Activated T-cell treated with anti-CD3 and anti-CD28 coated beads, Interleukin-2, amount 50 U/mL, for 24 hours (primary cell): ENCODE measurements at regions not wholly inside any gene's neighbourhood (a gene's known extent, or its start where the extent isn't known, plus 50 kb on each side); places are given as distances from the start of the nearest gene placed in this dataset.
A peak's percentile ranks its signal among the peaks of the same experiment; 100 is the strongest.

Source experiments
- DNase-seq: peaks from one replicate; pipeline ENCODE4 v3.0.0-alpha.2; 2020
- H3K27ac Mint-ChIP-seq: 2 replicates; pipeline ENCODE4 v1.8.0; 2020; ENCODE audit warnings: mild to moderate bottlenecking, mixed read lengths
- H3K27me3 Mint-ChIP-seq: 2 replicates; pipeline ENCODE4 v1.8.0; 2020; ENCODE audit warnings: mixed read lengths
- H3K36me3 Mint-ChIP-seq: 2 replicates; pipeline ENCODE4 v1.8.0; 2020; ENCODE audit warnings: low read depth, mixed read lengths
- H3K4me1 Mint-ChIP-seq: 2 replicates; pipeline ENCODE4 v1.8.0; 2020; ENCODE audit warnings: low read depth, mixed read lengths
- H3K4me3 Mint-ChIP-seq: 2 replicates; pipeline ENCODE4 v1.8.0; 2020; ENCODE audit warnings: mild to moderate bottlenecking, moderate library complexity, mixed read lengths
- H3K9me3 Mint-ChIP-seq: 2 replicates; pipeline ENCODE4 v1.8.0; 2020; ENCODE audit warnings: mixed read lengths

DNA sequence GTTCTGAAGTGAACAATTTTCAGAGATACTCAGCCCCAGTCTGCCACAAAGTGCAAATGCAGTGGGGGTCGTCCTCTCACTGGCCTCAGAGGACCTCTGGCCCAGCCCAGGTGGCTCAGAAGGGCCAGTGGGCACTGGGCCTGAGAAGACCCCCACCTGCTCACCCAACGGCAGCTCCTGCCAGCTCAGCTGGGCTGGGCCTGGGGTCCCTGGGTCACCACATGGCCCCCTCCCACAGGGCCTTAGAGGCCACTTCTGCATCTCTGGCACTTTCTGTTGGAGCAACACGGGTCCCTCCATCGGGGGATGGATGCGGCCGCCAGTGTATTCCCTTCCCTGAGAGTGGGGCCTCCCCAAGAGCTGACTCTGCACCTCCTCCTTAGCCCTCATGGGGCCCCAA, 262.7 kb upstream of the KCNH8 start:
- no peak overlapping the region for H3K4me3 Mint-ChIP-seq
- H3K9me3 Mint-ChIP-seq, result no peaks in the 10 kb centered on the region
- no peak for DNase-seq
- H3K27me3 Mint-ChIP-seq, result peaks cover 25% of the 10 kb centered on the region
- no peak overlapping the region for H3K27ac Mint-ChIP-seq
- no peaks in the 10 kb centered on the region for H3K36me3 Mint-ChIP-seq
- H3K4me1 Mint-ChIP-seq, result peaks cover 4% of the 10 kb centered on the region

DNA sequence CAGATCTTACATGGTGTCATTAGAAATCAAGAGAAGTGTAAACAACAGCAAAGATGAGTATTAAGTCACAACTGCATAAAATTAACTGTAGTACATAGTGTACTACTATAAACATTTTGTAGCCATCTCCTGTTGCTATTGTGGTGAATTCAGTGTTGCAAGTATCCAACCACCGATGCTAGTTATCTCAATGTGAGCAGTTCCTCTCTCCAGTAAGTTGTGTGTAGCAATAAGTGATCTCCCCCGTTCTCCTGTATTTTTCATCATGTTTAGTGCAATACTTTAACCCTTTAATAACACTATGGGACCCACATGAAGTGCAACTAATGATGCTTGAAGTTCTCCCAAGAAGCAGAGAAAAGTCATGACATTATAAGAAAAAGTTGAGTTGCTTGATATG, 264.7 kb upstream of the KCNH8 start:
- Mint-ChIP-seq H3K9me3 (no peaks in the 10 kb centered on the region), H3K36me3 (no peaks in the 10 kb centered on the region), H3K4me3 (no peak overlapping the region), H3K4me1 (peaks cover 4% of the 10 kb centered on the region), H3K27me3 (peaks cover 13% of the 10 kb centered on the region), H3K27ac (no peak overlapping the region)
- no peak for DNase-seq

DNA sequence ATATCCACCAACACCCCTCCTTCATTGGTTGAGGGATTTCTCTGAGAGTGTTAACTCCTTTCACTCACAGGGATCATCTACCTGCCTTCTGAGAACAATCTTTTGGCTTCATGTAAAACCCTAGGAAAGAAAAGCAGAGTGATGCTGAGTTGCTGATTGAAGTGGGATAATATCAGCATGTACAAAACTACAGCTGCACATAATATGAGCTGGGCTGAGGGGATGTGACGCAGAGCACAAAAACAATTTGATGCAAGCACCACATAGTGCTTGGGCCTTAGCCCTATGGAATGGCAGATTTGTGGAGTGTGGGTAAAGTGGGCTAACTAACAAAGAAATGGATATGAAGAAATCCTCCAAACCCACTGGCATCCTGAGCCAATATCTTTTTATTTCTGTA, 267.6 kb upstream of the KCNH8 start:
- Mint-ChIP-seq H3K9me3 (no peaks in the 10 kb centered on the region), H3K4me3 (no peak overlapping the region), H3K27me3 (peaks cover 4% of the 10 kb centered on the region), H3K4me1 (peaks cover 7% of the 10 kb centered on the region), H3K36me3 (no peaks in the 10 kb centered on the region), H3K27ac (no peak overlapping the region)
- DNase-seq, result no peak

DNA sequence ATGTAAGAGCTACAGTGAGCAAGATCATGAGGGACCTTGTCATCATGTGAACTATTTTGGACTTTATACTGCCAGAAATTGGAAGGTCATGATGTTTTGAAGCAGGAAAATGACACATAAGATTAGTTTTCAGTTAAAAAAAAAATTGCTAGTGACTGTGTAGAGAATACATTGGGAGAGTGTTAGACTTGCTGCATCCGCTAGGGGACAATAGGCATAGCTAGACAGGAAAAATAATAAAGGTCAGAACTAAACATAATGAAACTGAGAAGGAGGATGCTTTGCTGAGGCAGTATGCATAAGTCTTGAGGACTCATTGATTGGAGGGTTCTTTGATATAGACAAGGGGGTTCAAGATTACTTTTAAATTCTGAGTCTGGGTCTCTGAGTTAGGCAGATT, 275.8 kb upstream of the KCNH8 start:
- no peak for DNase-seq
- no peak overlapping the region for H3K4me3 Mint-ChIP-seq
- H3K4me1 Mint-ChIP-seq, result peaks cover 68% of the 10 kb centered on the region
- peak overlapping the region; percentile 2 for H3K27ac Mint-ChIP-seq
- H3K36me3 Mint-ChIP-seq, result peaks cover 2% of the 10 kb centered on the region
- peaks cover 8% of the 10 kb centered on the region for H3K9me3 Mint-ChIP-seq
- H3K27me3 Mint-ChIP-seq, result no peaks in the 10 kb centered on the region

DNA sequence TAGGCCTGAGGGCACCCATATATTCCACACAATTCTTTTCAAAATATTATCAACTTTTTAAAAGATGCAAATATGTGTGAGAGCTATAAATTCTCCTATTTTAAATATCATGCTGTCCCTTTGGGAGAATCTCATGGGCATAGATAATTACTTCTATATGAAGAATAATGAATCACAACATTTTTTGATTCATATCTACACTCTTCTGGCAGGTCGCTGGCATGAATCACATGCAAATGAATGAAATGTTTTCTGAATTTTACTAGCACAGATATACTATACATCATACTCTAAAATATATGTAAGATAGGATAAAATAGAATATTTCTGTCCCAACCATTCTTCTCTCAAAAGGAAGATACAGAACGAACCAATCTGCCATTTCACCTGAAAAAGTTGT, 277.7 kb upstream of the KCNH8 start:
- Mint-ChIP-seq H3K36me3 (peaks cover 2% of the 10 kb centered on the region), H3K9me3 (peaks cover 8% of the 10 kb centered on the region), H3K4me1 (peaks cover 71% of the 10 kb centered on the region), H3K27ac (peak overlapping the region; percentile 98), H3K27me3 (no peaks in the 10 kb centered on the region), H3K4me3 (peak overlapping the region; percentile 59)
- no peak for DNase-seq

DNA sequence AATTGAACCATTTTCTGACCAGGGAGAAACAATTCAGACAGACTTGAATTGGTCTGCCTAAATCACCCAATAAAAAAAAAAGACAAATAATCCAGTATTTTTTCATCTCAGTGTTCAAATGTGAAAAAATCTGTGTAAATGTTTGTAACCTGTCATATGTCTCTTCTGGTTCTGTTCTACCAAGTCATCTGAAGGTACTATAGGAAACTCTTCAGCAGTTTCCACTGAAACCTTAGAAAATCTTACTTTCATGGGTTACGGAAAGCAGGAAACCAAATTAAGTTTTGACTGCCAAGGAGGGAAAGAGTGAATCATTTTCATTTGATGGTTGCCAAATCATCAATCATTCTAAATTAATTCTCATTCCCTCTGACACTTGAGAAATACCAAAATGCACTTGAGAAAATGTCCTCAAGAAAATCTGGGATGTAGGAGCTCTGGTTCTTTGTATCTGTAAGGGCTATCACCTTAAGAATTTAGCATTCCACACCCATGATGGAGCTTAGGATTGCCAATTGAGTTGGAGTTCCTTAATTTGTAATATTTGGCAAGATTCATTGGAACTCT, 278.2 kb upstream of the KCNH8 start:
- Mint-ChIP-seq H3K9me3 (peaks cover 8% of the 10 kb centered on the region), H3K4me1 (peaks cover 75% of the 10 kb centered on the region), H3K4me3 (peak overlapping the region; percentile 59), H3K36me3 (peaks cover 2% of the 10 kb centered on the region), H3K27ac (peak overlapping the region; percentile 98), H3K27me3 (no peaks in the 10 kb centered on the region)
- no peak for DNase-seq

DNA sequence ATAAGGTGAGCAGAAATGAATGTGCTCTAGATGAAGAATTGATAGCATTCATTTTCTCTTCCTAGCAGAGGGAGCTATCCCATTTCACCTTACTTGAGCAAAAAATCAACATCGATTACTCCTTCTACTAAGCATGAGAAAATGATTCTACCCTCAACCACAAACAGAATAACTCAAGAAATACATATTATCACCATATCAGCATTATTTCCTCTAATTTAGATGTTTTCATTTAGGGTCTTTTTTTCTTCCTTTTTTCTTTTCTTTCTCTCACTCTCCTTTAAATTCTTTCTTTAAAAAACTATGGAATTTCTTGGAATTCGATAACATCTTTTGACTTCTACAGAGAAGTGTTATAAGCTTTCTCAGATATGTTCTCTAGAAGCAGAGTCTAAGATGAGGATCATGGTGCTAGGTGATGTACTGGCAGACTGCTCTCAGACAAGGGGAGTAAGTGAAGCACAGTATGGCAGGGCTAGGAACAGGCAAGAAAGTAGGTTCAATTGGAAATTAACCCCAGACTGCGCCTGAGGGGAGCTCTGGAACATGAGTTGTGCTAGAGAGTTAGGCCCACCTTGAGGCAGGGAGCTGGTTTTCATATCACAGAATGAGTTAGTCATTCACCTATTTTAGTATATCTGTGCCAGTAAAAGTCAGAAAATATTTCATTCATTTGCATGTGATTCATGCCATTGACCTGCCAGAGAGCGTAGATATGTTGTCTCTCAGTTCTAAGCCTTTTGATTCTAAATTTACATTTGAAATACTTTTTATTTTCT, 279.2 kb upstream of the KCNH8 start:
- Mint-ChIP-seq H3K27ac (peak overlapping the region; percentile 98), H3K4me3 (peak overlapping the region; percentile 59)
- peak; percentile 54 for DNase-seq

DNA sequence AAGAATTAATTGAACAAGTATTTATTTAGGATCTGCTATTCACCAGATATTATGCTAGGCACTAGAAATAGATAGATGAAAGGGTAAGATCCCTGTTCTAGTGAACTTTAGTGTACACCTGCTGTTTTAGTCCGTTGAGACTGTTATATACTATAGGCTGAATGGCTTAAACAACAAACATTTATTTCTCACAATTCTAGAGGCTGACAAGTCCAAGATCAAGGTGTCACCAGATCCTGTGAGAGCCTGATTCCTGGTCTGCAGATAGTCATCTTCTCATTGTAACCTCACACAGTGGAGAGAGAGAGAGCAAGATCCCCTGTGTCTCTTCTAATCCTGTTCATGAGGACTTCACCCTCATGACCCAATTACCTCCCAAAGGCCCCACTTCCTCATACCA, 281.4 kb upstream of the KCNH8 start:
- H3K36me3 Mint-ChIP-seq, result peaks cover 2% of the 10 kb centered on the region
- DNase-seq, result no peak
- H3K9me3 Mint-ChIP-seq, result peaks cover 4% of the 10 kb centered on the region
- H3K27me3 Mint-ChIP-seq, result no peaks in the 10 kb centered on the region
- H3K27ac Mint-ChIP-seq, result no peak overlapping the region
- H3K4me3 Mint-ChIP-seq, result no peak overlapping the region
- peaks cover 56% of the 10 kb centered on the region for H3K4me1 Mint-ChIP-seq

More for the DNA sequence above, 279.2 kb upstream of the KCNH8 start:
- Mint-ChIP-seq H3K4me1 (peaks cover 68% of the 10 kb centered on the region), H3K36me3 (peaks cover 2% of the 10 kb centered on the region), H3K27me3 (no peaks in the 10 kb centered on the region), H3K9me3 (peaks cover 8% of the 10 kb centered on the region)

DNA sequence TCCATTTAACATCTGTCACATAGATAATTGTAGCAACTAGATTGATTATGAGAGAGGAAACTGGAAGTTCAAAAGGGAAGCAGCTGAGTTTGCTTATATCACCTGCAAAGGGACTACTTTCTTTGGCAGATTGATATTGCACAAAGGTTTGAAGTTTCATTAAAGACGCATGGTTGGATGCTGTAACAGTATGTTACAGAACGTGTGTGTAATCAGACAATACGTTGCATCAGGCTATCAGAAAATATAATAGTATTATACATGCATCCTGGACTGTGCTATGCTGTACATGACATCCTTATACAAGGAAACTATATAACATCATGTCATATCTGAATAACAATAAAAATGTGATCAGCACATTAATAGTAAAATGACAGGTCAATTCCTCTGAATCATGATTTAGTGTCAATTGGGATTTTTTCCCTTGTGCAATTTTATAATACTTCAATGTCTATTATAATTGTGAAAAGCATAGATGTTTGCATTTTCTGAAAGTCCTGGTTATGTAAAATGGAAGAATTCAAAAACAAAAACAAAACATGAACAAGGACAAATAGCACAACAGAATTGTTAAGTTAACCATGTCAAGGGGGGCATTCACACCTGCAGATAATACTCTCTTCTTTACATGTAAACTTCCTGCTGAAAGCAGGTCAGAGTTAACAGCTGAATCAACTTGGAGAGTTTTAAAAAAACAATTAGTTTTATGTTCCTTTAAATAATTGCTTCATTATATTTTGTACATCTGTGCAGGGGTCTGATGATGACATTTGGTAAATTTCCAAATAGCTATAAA, 283.2 kb upstream of the KCNH8 start:
- no peak overlapping the region for H3K27ac Mint-ChIP-seq
- H3K36me3 Mint-ChIP-seq, result no peaks in the 10 kb centered on the region
- H3K4me3 Mint-ChIP-seq, result no peak overlapping the region
- H3K27me3 Mint-ChIP-seq, result no peaks in the 10 kb centered on the region
- no peaks in the 10 kb centered on the region for H3K9me3 Mint-ChIP-seq
- H3K4me1 Mint-ChIP-seq, result peaks cover 40% of the 10 kb centered on the region
- DNase-seq, result no peak

DNA sequence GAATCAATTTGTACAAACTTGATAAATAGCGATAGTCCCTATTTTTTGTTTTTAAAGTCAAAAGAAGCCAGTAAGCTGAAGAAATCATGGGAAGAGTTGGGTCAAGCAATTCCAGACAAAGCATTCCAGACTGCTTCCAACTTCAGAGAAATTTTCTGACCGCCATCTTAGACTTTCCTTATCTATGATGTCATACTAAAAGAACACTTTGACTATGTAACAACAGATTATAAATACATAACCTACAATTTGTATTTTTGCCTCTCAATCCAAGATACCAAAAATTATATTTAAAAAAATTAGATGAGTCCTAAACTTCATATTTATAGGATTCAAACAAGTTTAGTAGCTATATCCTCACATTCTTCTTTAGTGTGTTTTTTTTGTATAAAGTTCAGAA, 286.2 kb upstream of the KCNH8 start:
- Mint-ChIP-seq H3K9me3 (no peaks in the 10 kb centered on the region), H3K27me3 (peaks cover 1% of the 10 kb centered on the region), H3K4me1 (peaks cover 16% of the 10 kb centered on the region), H3K27ac (no peak overlapping the region), H3K4me3 (no peak overlapping the region), H3K36me3 (no peaks in the 10 kb centered on the region)
- DNase-seq, result no peak

DNA sequence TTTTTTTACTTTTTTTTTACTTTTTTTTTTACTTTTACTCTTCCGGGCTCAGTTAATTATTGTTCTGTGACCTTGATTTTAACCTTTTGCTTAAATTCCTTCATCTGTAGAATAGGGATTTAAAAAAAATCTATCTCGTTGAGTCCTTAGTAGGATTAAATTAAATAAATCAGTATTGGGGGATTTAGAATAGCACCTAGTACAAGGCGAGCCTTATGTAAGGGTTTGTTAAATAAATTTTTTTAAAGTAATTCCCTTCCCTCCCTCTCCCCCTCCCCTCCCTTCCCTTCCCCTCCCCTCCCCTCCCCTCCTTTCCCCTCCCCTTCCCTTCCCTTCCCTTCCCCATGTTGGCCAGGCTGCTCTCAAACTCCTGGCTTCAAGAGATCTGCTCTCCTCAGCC, 287.2 kb upstream of the KCNH8 start:
- no peaks in the 10 kb centered on the region for H3K36me3 Mint-ChIP-seq
- H3K4me3 Mint-ChIP-seq, result no peak overlapping the region
- peaks cover 13% of the 10 kb centered on the region for H3K4me1 Mint-ChIP-seq
- no peaks in the 10 kb centered on the region for H3K9me3 Mint-ChIP-seq
- peaks cover 5% of the 10 kb centered on the region for H3K27me3 Mint-ChIP-seq
- DNase-seq, result no peak
- no peak overlapping the region for H3K27ac Mint-ChIP-seq

DNA sequence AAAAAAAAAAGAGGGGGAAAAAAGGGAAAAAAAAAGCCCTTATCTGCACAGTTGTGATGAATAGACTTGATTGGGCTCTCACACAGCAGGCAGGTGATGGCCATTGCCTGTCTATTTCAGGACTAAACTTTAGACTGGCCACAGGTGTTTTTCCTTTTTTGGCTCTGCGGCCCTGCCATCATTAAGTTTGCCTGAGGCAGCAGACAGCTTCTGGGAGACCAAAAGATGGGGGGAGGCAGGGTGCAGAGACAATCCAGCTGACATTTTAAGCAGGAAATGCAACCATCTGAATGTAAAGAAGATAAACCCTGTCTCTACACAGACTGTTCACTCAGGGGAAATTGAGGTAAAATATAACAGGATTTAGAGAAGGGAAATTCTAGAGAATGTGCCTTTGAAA, 295.0 kb upstream of the KCNH8 start:
- no peak for DNase-seq
- Mint-ChIP-seq H3K27ac (no peak overlapping the region), H3K36me3 (no peaks in the 10 kb centered on the region), H3K27me3 (peaks cover 7% of the 10 kb centered on the region), H3K4me1 (peaks cover 4% of the 10 kb centered on the region), H3K4me3 (no peak overlapping the region), H3K9me3 (no peaks in the 10 kb centered on the region)

DNA sequence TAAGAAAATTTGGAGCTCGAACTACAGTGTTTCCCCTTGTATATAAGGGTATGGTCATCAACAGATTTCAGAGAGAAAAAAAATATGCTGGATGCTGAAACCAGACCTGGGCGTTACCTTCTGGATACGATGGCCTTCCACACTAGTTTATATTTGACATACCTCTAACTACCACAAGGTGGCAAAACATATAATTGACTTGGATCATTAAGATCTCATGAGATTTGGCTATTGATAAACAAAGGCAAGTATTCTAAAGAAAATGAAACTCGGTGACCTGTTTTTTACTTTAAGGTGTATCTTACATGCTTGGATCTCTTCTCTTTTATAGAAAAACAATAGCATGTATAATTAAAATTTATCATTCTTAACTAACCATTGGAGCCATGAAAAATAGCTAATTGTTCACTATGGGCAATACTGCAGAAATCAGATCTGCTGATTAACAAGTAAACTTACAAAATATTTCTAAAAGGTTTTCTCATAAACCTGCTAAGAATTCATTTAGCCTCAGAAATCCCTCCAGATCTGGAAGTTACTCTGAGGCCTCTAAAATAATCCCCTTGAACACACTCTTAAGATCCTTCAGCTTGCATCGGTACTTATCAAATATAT, 300.6 kb upstream of the KCNH8 start:
- H3K27me3 Mint-ChIP-seq, result no peaks in the 10 kb centered on the region
- H3K4me3 Mint-ChIP-seq, result no peak overlapping the region
- no peak overlapping the region for H3K27ac Mint-ChIP-seq
- DNase-seq, result no peak
- no peaks in the 10 kb centered on the region for H3K36me3 Mint-ChIP-seq
- no peaks in the 10 kb centered on the region for H3K9me3 Mint-ChIP-seq
- peaks cover 23% of the 10 kb centered on the region for H3K4me1 Mint-ChIP-seq

DNA sequence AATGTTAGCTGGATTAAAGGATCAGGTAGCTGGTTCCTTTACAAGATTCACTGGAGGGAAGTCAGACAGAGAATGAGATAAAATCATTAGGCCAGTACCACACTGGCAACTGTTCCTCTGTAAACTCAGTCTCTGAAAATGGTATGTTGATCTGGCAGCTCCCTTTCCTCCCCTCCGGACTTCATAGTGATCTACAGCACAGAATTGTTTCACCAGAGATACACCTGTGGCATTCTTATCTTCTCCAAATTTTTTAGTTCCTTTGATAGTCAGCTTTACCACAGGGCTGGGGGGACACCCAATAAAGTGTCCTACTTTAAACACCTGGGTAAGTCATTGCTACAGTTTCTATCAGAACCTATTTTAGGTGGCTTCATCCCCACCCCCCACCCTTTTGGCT, 304.3 kb upstream of the KCNH8 start:
- Mint-ChIP-seq H3K27me3 (no peaks in the 10 kb centered on the region), H3K4me1 (peaks cover 23% of the 10 kb centered on the region), H3K9me3 (no peaks in the 10 kb centered on the region), H3K27ac (peak overlapping the region; percentile 54), H3K36me3 (no peaks in the 10 kb centered on the region), H3K4me3 (no peak overlapping the region)
- DNase-seq, result no peak
